AG09319 (cell line): ENCODE measurements at regions not wholly inside any gene's neighbourhood (a gene's known extent, or its start where the extent isn't known, plus 50 kb on each side); places are given as distances from the start of the nearest gene placed in this dataset.
A peak's percentile ranks its signal among the peaks of the same experiment; 100 is the strongest.
"Not testable (repeated sequence)": the region's sequence is repeated elsewhere in the genome, so short reads cannot be mapped to it uniquely, and the experiment has no call there.

Experiments used
- DNase-seq: peaks from one replicate; pipeline ENCODE4 v3.0.0-alpha.2; 2010; ENCODE audit warnings: low read depth; ENCODE audit errors: extremely low read depth
- TF ChIP-seq, protein P1 (sequence below): IDR thresholded peaks from 2 replicates; pipeline ENCODE4 v1.5.1; 2011; ENCODE audit warnings: low read depth, mild to moderate bottlenecking, inconsistent platforms, low read length, moderate library complexity

DNA sequence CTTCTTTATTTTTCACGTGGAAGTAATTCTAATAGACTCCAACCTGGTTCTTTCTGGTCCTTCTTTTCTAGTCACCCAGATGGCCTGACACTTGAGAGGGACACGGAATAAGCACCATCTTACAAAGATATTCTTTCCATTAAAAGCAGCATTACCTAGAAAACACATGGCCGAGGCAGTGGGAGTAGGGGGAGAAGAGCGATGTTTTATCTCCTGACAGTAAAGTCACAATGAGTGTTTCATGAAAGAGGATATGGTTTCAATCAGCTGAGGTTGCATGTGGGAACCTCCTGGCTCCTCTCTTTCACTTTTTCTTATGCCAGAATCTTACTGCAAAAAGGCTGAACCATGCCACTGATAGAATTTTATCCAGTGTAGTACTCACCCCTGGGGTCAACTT lies 288.8 kb upstream of the SPAG17 start:
- no peak for DNase-seq
- TF ChIP-seq, protein P1, sequence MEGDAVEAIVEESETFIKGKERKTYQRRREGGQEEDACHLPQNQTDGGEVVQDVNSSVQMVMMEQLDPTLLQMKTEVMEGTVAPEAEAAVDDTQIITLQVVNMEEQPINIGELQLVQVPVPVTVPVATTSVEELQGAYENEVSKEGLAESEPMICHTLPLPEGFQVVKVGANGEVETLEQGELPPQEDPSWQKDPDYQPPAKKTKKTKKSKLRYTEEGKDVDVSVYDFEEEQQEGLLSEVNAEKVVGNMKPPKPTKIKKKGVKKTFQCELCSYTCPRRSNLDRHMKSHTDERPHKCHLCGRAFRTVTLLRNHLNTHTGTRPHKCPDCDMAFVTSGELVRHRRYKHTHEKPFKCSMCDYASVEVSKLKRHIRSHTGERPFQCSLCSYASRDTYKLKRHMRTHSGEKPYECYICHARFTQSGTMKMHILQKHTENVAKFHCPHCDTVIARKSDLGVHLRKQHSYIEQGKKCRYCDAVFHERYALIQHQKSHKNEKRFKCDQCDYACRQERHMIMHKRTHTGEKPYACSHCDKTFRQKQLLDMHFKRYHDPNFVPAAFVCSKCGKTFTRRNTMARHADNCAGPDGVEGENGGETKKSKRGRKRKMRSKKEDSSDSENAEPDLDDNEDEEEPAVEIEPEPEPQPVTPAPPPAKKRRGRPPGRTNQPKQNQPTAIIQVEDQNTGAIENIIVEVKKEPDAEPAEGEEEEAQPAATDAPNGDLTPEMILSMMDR: no peak

DNA sequence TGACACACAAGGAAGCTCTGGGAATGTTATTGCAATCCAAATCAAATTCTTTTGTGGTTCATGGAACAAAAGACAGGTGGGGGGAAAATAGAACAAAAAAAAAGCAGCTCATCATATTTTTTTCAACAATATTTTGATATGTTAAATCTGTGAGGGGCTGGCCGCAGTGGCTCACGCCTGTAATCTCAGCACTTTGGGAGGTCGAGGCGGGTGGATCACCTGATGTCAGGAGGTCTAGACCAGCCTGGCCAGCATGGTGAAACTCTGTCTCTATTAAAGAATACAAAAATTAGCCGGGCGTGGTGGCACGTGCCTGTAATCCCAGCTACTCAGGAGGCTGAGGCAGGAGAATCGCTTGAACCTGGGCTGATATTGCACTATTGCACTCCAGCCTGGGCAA lies 279.4 kb upstream of the SPAG17 start:
- not testable (repeated sequence) for DNase-seq

DNA sequence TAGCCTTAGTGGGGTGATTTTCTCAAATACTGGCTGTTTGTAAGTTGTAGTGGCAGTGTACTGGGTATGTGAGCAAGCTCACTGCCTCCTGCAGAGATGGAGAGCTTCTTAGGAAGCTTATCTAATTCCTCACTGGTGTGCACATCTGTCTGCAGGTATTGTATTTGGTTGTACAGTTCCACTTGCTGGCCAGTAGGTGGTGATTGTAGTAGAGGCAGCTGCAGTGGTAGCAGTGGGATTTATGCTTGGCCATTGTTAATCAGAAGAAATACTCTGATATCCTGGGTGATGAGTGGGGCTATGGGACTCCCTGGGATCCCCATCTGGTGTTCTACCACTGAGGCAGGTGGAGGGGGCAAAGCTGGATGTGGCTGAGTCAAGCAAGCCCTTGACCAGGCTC lies 276.1 kb upstream of the SPAG17 start:
- no peak for DNase-seq
- TF ChIP-seq, protein P1: peak; percentile 13

DNA sequence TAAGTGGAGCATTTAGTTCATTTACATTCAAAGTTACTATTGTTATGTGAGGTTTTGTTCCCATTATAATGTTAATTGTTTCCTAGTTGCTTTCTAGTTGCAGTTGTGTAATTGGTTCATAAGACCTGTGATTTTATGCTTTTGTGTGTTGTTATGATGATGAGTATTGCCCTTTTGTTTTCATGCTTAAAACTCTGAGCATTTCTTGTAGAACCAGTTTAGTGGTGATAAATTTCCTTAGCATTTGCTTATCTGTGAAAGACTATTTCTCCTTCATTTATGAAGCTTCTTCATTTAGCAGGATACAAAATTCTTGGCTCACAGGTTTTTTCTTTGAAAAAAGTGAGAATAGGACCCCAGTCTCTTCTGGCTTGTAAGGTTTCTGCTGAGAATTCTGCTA lies 274.8 kb upstream of the SPAG17 start:
- no peak for DNase-seq
- TF ChIP-seq, protein P1: no peak

DNA sequence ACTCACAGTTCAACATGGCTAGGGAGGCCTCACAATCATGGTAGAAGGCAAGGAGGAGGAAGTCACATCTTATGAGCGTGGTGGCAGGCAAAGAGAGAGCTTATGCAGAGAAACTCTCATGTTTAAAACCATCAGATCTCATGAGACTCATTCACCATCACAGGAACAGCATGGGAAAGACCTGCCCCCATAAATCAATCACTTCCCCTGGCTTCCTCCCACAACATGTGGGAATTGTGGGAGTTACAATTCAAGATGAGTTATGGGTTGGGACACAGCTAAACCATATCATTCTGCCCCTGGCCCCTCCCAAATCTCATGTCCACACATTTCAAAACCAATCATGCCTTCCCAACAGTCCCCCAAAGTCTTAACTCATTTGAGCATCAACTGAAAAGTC lies 268.8 kb upstream of the SPAG17 start:
- not testable (repeated sequence) for DNase-seq

DNA sequence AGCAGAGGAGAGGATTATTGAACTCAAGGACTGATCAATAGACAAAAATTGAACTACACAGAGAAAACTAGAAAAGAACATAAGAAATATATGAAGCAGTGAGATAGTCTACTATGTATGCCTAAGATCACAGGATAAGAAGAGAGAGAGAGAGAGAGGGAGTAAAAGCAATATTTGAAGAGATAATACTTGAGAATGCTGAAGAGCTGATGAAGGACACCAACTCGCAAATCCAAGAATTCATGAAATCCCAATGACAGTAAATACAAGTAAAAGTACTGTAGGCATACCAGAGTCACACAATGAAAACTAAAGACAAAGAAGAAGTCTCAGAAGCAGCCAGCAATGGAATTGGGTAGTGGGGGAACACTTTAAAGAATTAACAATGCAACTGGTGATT lies 260.1 kb upstream of the SPAG17 start:
- TF ChIP-seq, protein P1: no peak
- DNase-seq: no peak

DNA sequence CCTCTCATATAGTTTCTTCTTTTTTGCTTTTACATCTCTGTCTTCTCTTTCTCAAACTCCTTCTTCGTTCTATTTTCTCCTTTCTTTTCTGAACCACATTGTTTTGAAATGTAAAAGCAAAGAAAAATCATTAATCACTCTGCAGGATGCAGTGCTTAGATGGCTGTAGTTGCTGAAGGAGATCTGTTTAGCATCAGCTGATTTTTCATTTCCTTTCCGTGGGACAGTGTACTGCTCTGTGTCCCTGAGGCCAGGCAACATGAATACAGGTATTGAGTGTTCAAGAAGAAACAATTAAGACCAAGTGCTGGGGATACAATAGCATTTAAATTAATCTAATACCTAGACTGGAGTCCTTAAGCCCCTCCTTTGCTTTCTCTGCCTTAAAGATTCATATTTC lies 257.2 kb upstream of the SPAG17 start:
- no peak for DNase-seq
- TF ChIP-seq, protein P1: no peak

DNA sequence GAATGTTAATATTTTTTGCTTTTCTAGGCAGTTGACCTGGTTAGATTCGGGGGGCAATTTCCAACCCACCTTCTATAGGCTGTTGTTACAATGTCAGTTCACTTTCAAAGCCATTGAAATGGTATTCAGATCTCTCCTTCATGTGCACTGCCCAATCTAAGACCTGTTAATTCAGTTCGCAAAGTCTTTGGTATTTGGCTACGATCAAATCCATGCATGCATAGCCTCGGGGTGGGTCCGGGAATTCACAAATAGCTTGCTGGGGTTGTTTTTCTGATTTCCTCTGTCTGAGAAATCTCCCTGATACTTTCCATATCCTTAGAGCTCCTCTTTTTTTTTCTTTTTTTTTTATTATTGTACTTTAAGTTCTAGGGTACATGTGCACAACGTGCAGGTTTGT lies 252.6 kb upstream of the SPAG17 start:
- TF ChIP-seq, protein P1: no peak
- no peak for DNase-seq

DNA sequence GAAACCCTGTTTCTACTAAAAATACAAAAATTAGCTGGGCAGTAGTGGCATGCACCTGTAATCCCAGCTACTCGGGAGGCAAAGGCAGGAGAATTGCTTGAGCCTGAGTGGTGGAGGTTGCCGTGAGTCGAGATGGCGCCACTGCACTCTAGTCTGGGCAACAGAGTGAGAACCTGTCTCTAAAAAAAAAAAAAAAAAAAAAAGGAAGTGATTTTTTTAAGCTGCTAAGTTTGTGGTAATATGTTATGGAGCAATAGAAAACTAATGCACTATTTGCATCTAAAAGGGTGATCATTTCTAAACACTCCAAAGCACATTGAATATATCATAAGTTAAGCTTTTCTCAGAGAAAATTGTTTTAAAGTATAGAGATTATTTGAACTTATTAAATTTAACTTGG lies 244.8 kb upstream of the SPAG17 start:
- TF ChIP-seq, protein P1: no peak
- no peak for DNase-seq
